Transverse colon (tissue), 4 donors: ENCODE measurements at regions not wholly inside any gene's neighbourhood (a gene's known extent, or its start where the extent isn't known, plus 50 kb on each side); places are given as distances from the start of the nearest gene placed in this dataset.

Experiments
- DNase-seq: peaks from one replicate; pipeline ENCODE4 v3.0.0-alpha.2; 2019
- H3K27ac ChIP-seq, 4 donors: fragments of 200-600 bp; sonication (generic); 2 replicates each; pipeline ENCODE4 v1.5.1; 2016 to 2018; ENCODE audit warnings: inconsistent platforms in 4 of 4
- H3K27me3 ChIP-seq: fragments of 200-600 bp; sonication (generic); 2 replicates; pipeline ENCODE4 v1.5.1; 2017; ENCODE audit warnings: inconsistent platforms
- H3K36me3 ChIP-seq, 4 donors: fragments of 200-600 bp; sonication (generic); 2 replicates each; pipeline ENCODE4 v1.5.1; 2017 to 2019; ENCODE audit warnings: inconsistent platforms in 4 of 4
- H3K4me1 ChIP-seq, 4 donors: fragments of 200-600 bp; sonication (generic); 2 replicates each; pipeline ENCODE4 v1.5.1; 2017 to 2020; ENCODE audit warnings: inconsistent platforms in 4 of 4
- H3K4me3 ChIP-seq, 4 donors: fragments of 200-600 bp; sonication (generic); 1 replicate in 1 of 4; 2 replicates in 3 of 4; pipeline versions ENCODE4 v1.5.1 to v1.6.1; 2017 to 2019; ENCODE audit warnings: inconsistent platforms in 4 of 4
- H3K9me3 ChIP-seq, 2 donors: fragments of 200-600 bp; sonication (generic); 2 replicates each; pipeline ENCODE4 v1.5.1; 2017 to 2019; ENCODE audit warnings: inconsistent platforms in 2 of 2
- CTCF ChIP-seq, 5 experiments: fragments of 200-600 bp in 3 of 5; fragments of 450-650 bp in 2 of 5; sonication (generic) in 3 of 5; IDR thresholded peaks; 1 replicate in 2 of 5; 2 replicates in 3 of 5; pipeline ENCODE4 v1.5.1; 2016 to 2017; ENCODE audit warnings: antibody characterized with exemption in 5 of 5, inconsistent platforms in 3 of 5, mild to moderate bottlenecking in 2 of 5, moderate library complexity in 1 of 5
- EP300 ChIP-seq: sonication (generic); formaldehyde crosslinking; IDR thresholded peaks from one replicate; pipeline ENCODE4 v1.6.1; 2017; ENCODE audit warnings: antibody characterized with exemption, low read depth
- POLR2A ChIP-seq: fragments of 450-650 bp; IDR thresholded peaks from one replicate; pipeline ENCODE4 v1.6.1; 2016; ENCODE audit warnings: antibody characterized with exemption, mild to moderate bottlenecking, moderate library complexity
- POLR2AphosphoS5 ChIP-seq, 3 donors: sonication (generic); formaldehyde crosslinking; IDR thresholded peaks; one replicate each; pipeline ENCODE4 v1.6.1; 2016; ENCODE audit warnings: antibody characterized with exemption in 3 of 3
- WGBS, 2 donors: methylation state at CpG; one replicate each; pipeline ENCODE4 v1.1.5; 2018; ENCODE audit warnings: low coverage in 1 of 2; 5-methylcytosine and 5-hydroxymethylcytosine counted together
- in situ Hi-C, 4 donors: fragments of 200-750 bp; cut with MboI; loops; one replicate each; pipeline versions ENCODE4 v1.15.0 to v1.15.1; 2017; ENCODE audit warnings: low sequenced_read_pairs in 3 of 4, low pct_ligation_motif_present in 1 of 4, low pct_unique_long_range_greater_than_20kb in 1 of 4
- intact Hi-C: fragments of 100-400 bp; cut with DNase I; formaldehyde crosslinking; loops from one replicate; pipeline ENCODE4 v1.15.1; 2023; ENCODE audit warnings: low total_unique reads

GRCh38 chr14:51419685-51420084 is 179.6 kb downstream of the TMX1 start:
- DNase-seq, result no peak
- Histone ChIP-seq H3K9me3 (peaks cover 8 to 14% of the 10 kb centered on the region in 2 donors), H3K27ac (no peak overlapping the region), H3K27me3 (no peaks in the 10 kb centered on the region), H3K4me1 (no peaks in the 10 kb centered on the region), H3K36me3 (no peaks in the 10 kb centered on the region), H3K4me3 (no peak overlapping the region)
- WGBS, 2 donors, result 66% methylated on average over 7 of the region's 7 CpGs; no CpG with 5 or more reads in 1 of the 2 donors
- no peak for TF ChIP-seq POLR2AphosphoS5 (IDR thresholded peaks at IDR 0.05)
- no peak for TF ChIP-seq CTCF (IDR thresholded peaks at IDR 0.05)
- TF ChIP-seq EP300, result no peak
- no peak for TF ChIP-seq POLR2A
- in situ Hi-C loops (no loop called here), intact Hi-C loops (no loop called here)

GRCh38 chr14:51422704-51423103 is 182.7 kb downstream of the TMX1 start:
- DNase-seq, result no peak
- no peak for TF ChIP-seq POLR2AphosphoS5 (IDR thresholded peaks at IDR 0.05)
- no peak for TF ChIP-seq EP300
- no peak for TF ChIP-seq CTCF (IDR thresholded peaks at IDR 0.05)
- no peak for TF ChIP-seq POLR2A
- H3K9me3 ChIP-seq, result peaks cover 8 to 14% of the 10 kb centered on the region in 2 donors
- no peaks in the 10 kb centered on the region for H3K27me3 ChIP-seq
- no peaks in the 10 kb centered on the region for H3K36me3 ChIP-seq
- intact Hi-C loops (no loop called here), in situ Hi-C loops (no loop called here)
- H3K27ac ChIP-seq, result no peak overlapping the region
- no peaks in the 10 kb centered on the region for H3K4me1 ChIP-seq
- H3K4me3 ChIP-seq, result no peak overlapping the region
- 93 to 97% methylated on average over 2 to 3 of the region's 3 CpGs for WGBS, 2 donors

GRCh38 chr14:51424041-51424440 is 184.0 kb downstream of the TMX1 start:
- Histone ChIP-seq H3K27me3 (no peaks in the 10 kb centered on the region), H3K27ac (peak overlapping the region in 3 of 4 donors; percentile 8 to 41 (median 29)), H3K9me3 (peaks cover 4 to 6% of the 10 kb centered on the region in 2 donors), H3K36me3 (no peaks in the 10 kb centered on the region), H3K4me3 (no peak overlapping the region), H3K4me1 (no peaks in the 10 kb centered on the region)
- TF ChIP-seq CTCF (IDR thresholded peaks at IDR 0.05) (no peak), EP300 (no peak), POLR2A (no peak), POLR2AphosphoS5 (IDR thresholded peaks at IDR 0.05) (no peak)
- whole genome bisulfite sequencing, 2 donors, result 41 to 53% methylated on average over 3 of the region's 3 CpGs
- intact Hi-C loops, result no loop called here
- DNase-seq, result no peak
- in situ Hi-C loops, result no loop called here

GRCh38 chr14:51424561-51425251 is 184.7 kb downstream of the TMX1 start:
- H3K4me1 ChIP-seq, result no peaks in the 10 kb centered on the region
- H3K27me3 ChIP-seq, result no peaks in the 10 kb centered on the region
- DNase-seq, result no peak
- H3K27ac ChIP-seq, result peak overlapping the region in 3 of 4 donors; percentile 29 to 41 (median 36)
- H3K36me3 ChIP-seq, result no peaks in the 10 kb centered on the region
- in situ Hi-C loops, result no loop called here
- intact Hi-C loops, result no loop called here
- 43 to 54% methylated on average over 1 to 5 of the region's 5 CpGs for WGBS, 2 donors
- TF ChIP-seq POLR2AphosphoS5 (IDR thresholded peaks at IDR 0.05) (no peak), EP300 (no peak), CTCF (IDR thresholded peaks at IDR 0.05) (no peak), POLR2A (no peak)
- no peak overlapping the region for H3K4me3 ChIP-seq
- no peaks in the 10 kb centered on the region for H3K9me3 ChIP-seq
